ENCODE measurements at regions not wholly inside any gene's neighbourhood (a gene's known extent, or its start where the extent isn't known, plus 50 kb on each side); places are given as distances from the start of the nearest gene placed in this dataset.

- intact Hi-C loops (cut with micrococcal nuclease), result no loop called here
Observed at GRCh38 chr15:97077975-97078374, 747.5 kb downstream of the NR2F2 start.

- intact Hi-C loops (cut with micrococcal nuclease), result no loop called here
Observed at GRCh38 chr15:97078591-97078990, 748.1 kb downstream of the NR2F2 start.

DNA sequence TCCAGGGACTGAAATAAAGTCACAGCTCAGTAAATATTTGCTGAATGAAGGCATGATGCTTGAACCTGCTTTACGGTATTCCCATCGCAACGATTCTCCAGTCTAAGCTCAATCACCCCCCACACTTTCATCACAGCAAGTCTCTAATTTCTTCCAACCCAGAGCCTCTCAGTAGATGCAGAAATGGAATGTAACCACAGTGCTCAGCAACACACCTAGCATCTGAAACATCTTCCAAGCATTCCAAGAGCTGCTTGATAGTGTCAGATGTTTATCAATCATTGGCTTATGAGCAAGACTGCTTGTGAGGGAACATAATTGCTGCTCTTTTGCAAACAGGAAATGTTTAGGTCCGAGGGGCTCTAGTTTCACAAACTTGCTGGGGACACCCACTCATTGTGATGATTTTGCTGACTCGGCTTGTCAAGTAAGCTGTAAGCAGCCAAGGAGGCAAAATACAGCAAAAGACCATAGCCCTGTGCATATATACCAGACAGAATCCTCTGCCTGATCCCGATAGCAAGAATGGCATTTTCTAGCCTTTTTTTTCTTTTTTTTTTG is 751.2 kb downstream of the NR2F2 start:
- intact Hi-C loops (cut with micrococcal nuclease), result no loop called here

DNA sequence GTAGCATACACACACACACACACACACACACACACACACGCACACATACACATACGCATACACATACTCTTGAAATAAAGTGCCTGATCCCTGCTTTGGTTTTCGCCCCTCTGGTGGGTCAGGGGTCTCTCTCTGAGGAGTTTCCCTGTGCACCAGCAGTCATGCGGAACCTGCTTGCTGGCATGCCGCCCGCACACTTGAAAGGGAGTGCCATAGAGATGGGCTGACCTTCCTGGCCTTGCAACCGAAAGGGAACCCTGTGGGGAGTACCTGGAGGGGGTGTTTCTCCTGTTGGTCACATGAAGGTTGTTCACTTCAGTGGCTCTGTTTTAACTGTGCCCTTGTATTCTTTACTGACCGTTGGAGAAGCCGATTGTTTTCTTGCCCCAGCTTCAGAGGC is 752.3 kb downstream of the NR2F2 start:
- intact Hi-C loops (cut with micrococcal nuclease), result no loop called here

- intact Hi-C loops (cut with micrococcal nuclease), result no loop called here
Observed at GRCh38 chr15:97084650-97085049, 754.1 kb downstream of the NR2F2 start.

- intact Hi-C loops (cut with micrococcal nuclease), result no loop called here
Observed at GRCh38 chr15:97085731-97086130, 755.2 kb downstream of the NR2F2 start.

GRCh38 chr15:97087006-97087741 is 756.7 kb downstream of the NR2F2 start:
- intact Hi-C loops (cut with micrococcal nuclease), result no loop called here

GRCh38 chr15:97091093-97091492 is 760.6 kb downstream of the NR2F2 start:
- intact Hi-C loops (cut with micrococcal nuclease), result no loop called here

DNA sequence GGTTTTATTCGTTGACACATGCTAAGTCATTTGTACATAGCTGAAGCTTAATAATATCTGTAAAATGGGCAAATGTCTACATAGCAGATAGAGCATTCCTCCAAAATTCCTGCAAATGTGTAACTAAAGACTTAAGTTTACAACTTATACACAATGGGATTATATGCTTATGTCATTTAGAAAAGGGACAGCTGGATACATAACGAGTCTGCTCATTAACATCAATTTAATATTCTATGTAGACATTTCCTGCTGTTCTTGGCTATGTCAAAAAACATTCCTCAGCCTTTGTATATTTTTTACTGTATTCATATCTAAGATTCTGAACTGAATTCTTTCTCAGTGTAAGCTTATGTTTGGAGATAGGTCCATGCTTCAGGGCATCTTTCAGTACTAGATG is 762.2 kb downstream of the NR2F2 start:
- intact Hi-C loops (cut with micrococcal nuclease), result no loop called here

- intact Hi-C loops (cut with micrococcal nuclease), result no loop called here
Observed at GRCh38 chr15:97096303-97096835, 765.9 kb downstream of the NR2F2 start.

- intact Hi-C loops (cut with micrococcal nuclease), result no loop called here
Observed at GRCh38 chr15:97099040-97099439, 768.5 kb downstream of the NR2F2 start.

GRCh38 chr15:97101572-97101971 is 771.1 kb downstream of the NR2F2 start:
- intact Hi-C loops (cut with micrococcal nuclease), result no loop called here

DNA sequence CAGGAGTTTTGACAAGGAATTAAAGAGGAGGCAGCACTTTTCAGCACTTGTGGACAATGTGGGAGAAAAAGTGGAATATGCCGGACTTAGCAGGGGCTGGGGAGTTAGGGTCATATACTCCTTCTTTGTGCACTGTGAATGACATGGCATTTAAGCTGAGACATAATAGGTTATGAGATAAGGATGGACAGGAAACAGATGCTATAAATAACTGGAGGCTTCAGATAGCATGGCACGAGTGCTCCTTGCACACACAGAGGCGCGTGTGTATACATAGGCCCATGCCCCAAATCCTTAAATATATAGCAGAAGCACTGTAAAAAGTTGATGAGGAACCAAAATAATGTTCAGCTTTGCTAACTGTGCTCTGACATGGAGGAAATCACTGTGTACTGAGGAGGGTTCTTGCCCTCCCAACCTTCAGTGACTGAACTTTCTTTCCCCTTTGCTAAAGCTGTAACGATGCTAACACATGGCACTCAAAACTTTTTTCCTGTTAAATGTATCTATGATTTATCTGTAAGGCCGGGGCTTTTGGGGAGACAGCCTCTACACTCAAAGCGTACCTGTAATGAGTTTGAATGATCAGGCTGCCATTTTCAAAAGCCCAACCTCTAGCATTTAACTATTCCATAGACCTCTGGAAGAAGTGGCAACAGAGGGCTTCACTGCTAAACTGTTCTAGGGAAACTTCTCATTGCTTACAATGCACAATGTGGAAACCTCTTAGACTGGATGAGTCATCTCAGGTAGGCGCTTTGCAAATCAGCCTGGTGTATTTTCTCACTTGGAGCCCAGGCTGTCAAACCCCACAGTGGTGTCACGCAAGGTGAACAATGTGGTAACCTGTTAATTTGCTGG is 784.6 kb downstream of the NR2F2 start:
- intact Hi-C loops (cut with micrococcal nuclease), result no loop called here

- intact Hi-C loops (cut with micrococcal nuclease), result no loop called here
Observed at GRCh38 chr15:97115761-97116070, 785.2 kb downstream of the NR2F2 start.

DNA sequence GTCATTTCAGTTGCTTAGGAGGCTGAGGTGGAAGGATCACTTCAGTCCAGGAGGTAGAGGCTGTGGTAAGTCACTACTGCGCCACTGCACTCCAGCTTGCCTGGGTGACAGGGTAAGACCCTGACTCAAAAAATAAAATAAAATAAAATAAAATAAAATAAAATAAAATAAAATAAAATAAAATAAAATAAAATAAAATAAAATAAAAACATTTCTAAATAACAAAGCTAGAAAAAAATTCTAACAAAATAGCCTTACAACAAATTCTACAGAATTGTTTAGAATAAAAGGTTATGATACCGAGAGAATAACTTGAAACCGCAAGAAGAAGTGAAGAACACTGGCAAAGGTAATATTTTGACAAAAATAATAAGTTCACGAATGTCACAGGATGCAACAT is 794.3 kb downstream of the NR2F2 start:
- intact Hi-C loops (cut with micrococcal nuclease), result no loop called here

DNA sequence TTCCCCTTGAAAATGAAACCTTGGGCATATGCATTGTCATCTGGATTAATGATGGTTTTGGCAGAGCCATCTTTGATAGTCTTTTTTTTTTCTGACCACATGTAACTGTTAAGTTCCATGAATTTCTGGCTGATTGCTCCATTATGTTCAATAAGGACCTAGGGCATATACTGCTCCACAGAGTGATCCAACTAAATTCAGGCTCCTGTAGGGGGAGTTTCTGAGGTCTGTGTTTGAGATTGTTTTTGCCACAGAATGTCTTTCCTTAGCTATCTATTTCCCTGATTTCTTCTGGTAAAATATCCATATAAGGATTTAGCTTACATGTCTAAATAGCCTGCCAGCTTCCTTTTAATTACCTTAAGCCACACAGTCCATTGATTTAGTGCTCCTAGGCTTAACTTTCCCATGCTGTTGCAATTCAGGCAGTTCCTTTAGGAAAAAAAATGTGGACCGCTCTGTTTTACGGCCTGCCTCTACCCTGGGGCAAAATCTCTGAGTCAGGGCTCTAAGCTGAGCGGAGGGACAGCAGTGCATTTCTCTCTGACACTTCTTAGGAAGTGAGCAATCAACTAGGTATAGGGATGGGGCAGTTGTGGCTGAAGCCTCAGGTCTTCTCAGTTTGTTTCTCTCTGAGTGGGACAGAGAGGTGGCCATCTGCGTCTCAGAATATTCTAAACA is 796.2 kb downstream of the NR2F2 start:
- intact Hi-C loops (cut with micrococcal nuclease), result no loop called here

DNA sequence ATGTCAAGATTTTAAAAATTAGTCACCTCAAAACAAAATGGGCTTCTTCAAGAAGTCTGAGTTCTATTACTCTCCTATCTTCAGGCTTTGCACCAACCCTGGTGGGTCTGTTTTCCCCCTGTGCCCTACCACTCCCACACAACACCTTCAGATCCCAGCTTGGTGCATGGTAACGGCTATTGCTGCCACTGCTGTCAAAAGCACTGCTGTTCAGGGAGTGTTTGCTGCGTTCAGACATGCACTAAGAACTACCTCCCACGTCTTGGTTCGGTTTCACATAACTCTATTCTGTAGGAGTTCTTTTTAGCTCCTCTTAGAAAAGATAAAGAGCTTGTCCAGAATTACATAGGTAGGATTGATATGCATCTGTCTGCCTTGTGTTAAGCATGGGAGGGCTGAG is 799.2 kb downstream of the NR2F2 start:
- intact Hi-C loops (cut with micrococcal nuclease), result no loop called here

- intact Hi-C loops (cut with micrococcal nuclease), result no loop called here
Observed at GRCh38 chr15:97140216-97140615, 809.7 kb downstream of the NR2F2 start.

- intact Hi-C loops (cut with micrococcal nuclease), result no loop called here
Observed at GRCh38 chr15:97141360-97141759, 810.9 kb downstream of the NR2F2 start.

- intact Hi-C loops (cut with micrococcal nuclease), result no loop called here
Observed at GRCh38 chr15:97141871-97142270, 811.4 kb downstream of the NR2F2 start.

- intact Hi-C loops (cut with micrococcal nuclease), result no loop called here
Observed at GRCh38 chr15:97143592-97144376, 813.3 kb downstream of the NR2F2 start.

Data from T-helper 2 cell treated with Interferon-gamma antibody and Interleukin-4, amounts not matched to agents 100 ng/mL and 5 ng/mL, for 36 hours (primary cell).